ENCODE measurements at regions not wholly inside any gene's neighbourhood (a gene's known extent, or its start where the extent isn't known, plus 50 kb on each side); places are given as distances from the start of the nearest gene placed in this dataset.

DNA sequence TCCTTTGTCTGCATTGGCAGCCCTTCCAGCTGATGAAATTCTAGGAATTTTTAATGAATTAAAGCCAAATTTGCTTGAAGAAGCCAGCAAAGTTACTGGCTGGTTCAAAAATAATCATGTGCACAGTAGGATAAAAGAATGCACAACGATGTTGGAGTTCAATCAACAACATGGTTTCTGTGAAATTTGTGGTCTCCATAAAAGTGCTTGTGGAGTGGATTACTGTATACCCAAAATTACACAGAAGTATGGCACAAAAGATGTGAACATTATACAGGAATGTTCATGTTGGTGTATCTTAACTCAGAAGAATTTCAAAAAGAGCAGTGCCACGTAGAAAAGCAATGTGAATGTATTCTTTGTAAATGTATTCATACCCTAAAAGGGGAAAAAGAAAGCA lies 105.0 kb upstream of the METAP2 start:
- TF ChIP-seq, protein P1, sequence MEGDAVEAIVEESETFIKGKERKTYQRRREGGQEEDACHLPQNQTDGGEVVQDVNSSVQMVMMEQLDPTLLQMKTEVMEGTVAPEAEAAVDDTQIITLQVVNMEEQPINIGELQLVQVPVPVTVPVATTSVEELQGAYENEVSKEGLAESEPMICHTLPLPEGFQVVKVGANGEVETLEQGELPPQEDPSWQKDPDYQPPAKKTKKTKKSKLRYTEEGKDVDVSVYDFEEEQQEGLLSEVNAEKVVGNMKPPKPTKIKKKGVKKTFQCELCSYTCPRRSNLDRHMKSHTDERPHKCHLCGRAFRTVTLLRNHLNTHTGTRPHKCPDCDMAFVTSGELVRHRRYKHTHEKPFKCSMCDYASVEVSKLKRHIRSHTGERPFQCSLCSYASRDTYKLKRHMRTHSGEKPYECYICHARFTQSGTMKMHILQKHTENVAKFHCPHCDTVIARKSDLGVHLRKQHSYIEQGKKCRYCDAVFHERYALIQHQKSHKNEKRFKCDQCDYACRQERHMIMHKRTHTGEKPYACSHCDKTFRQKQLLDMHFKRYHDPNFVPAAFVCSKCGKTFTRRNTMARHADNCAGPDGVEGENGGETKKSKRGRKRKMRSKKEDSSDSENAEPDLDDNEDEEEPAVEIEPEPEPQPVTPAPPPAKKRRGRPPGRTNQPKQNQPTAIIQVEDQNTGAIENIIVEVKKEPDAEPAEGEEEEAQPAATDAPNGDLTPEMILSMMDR (IDR thresholded peaks at IDR 0.05), result no peak
- TF ChIP-seq POLR2A (IDR thresholded peaks at IDR 0.05) (no peak), EP300 (IDR thresholded peaks at IDR 0.05; ENCODE audit: low read depth) (no peak)

All from transverse colon (tissue), 3 donors.